SK-N-SH (cell line): ENCODE measurements at regions not wholly inside any gene's neighbourhood (a gene's known extent, or its start where the extent isn't known, plus 50 kb on each side); places are given as distances from the start of the nearest gene placed in this dataset.

Experiments used
- CTCF ChIA-PET: fragments of 300-600, 350-600 bp; formaldehyde crosslinking; extraction: SDS; loops from one replicate; lab custom pipeline; 2021; lab: Yijun Ruan, JAX
- POLR2A ChIA-PET: fragments of 350-600 bp; sonication (Branson Sonifier 250); formaldehyde crosslinking; extraction: SDS; loops from one replicate; lab custom pipeline; 2020; ENCODE audit warnings: antibody characterized with exemption, inconsistent platforms; lab: Yijun Ruan, JAX
- DNase-seq: peaks from one replicate; pipeline ENCODE4 v3.0.0; 2012
- H2AFZ ChIP-seq: fragments of 200-600 bp; sonication (generic); 2 replicates; pipeline ENCODE4 v1.8.1; 2016; ENCODE audit warnings: antibody characterized with exemption, mild to moderate bottlenecking, low read depth
- H3F3A ChIP-seq: fragments of 200-600 bp; sonication (generic); replicated peaks from 2 replicates; pipeline ENCODE3; 2016; ENCODE audit warnings: antibody characterized with exemption, mild to moderate bottlenecking; ENCODE audit not compliant: insufficient read depth
- H3K27ac ChIP-seq, 2 experiments: fragments of 200-500 bp in 1 of 2; fragments of 200-600 bp in 1 of 2; sonication (Bioruptor generic) in 1 of 2; sonication (generic), shearing (Covaris generic) in 1 of 2; 2 replicates each; pipeline versions ENCODE4 v1.5.1 to v1.6.1; 2014 to 2016; ENCODE audit warnings: low read depth in 2 of 2, inconsistent platforms in 1 of 2, low read length in 1 of 2, mild to moderate bottlenecking in 1 of 2, mixed read lengths in 1 of 2
- H3K27me3 ChIP-seq: fragments of 200-600 bp; sonication (generic), shearing (Covaris generic); 2 replicates; pipeline ENCODE4 v1.6.1; 2016; ENCODE audit warnings: mixed run types; ENCODE audit not compliant: insufficient read depth
- H3K36me3 ChIP-seq, 2 experiments: fragments of 200-500 bp in 1 of 2; fragments of 200-600 bp in 1 of 2; sonication (Bioruptor generic) in 1 of 2; sonication (generic) in 1 of 2; replicated peaks in 1 of 2; 2 replicates each; pipeline versions ENCODE3 to v1.5.1; 2014 to 2016; ENCODE audit warnings: low read length in 1 of 2, mild to moderate bottlenecking in 1 of 2; ENCODE audit not compliant: insufficient read depth in 2 of 2, control insufficient read depth in 1 of 2
- H3K4me1 ChIP-seq, 2 experiments: fragments of 200-500 bp in 1 of 2; fragments of 200-600 bp in 1 of 2; sonication (Bioruptor generic) in 1 of 2; sonication (generic), shearing (Covaris generic) in 1 of 2; 2 replicates each; pipeline versions ENCODE4 v1.5.1 to v1.6.1; 2014 to 2016; ENCODE audit warnings: low read depth in 1 of 2, low read length in 1 of 2, mixed run types in 1 of 2; ENCODE audit not compliant: insufficient read depth in 2 of 2, control insufficient read depth in 1 of 2
- H3K4me2 ChIP-seq: fragments of 200-600 bp; sonication (generic), shearing (Covaris generic); 2 replicates; pipeline ENCODE4 v1.6.1; 2017; ENCODE audit warnings: mixed run types
- H3K4me3 ChIP-seq, 2 experiments: fragments of 200-500 bp in 1 of 2; fragments of 200-600 bp in 1 of 2; sonication (Bioruptor generic) in 1 of 2; sonication (generic), shearing (Covaris generic) in 1 of 2; 2 replicates each; pipeline versions ENCODE4 v1.5.1 to v1.8.1; 2014 to 2016; ENCODE audit warnings: low read depth in 2 of 2, inconsistent platforms in 1 of 2, low read length in 1 of 2, mild to moderate bottlenecking in 1 of 2, mixed read lengths in 1 of 2, moderate library complexity in 1 of 2
- H3K79me2 ChIP-seq: fragments of 200-600 bp; sonication (generic); 2 replicates; pipeline ENCODE4 v1.8.1; 2017; ENCODE audit warnings: mild to moderate bottlenecking; ENCODE audit not compliant: insufficient read depth
- H3K9ac ChIP-seq: fragments of 200-600 bp; sonication (generic); 2 replicates; pipeline ENCODE4 v1.6.1; 2017; ENCODE audit warnings: mixed run types
- H3K9me2 ChIP-seq: fragments of 200-600 bp; sonication (generic); 2 replicates; pipeline ENCODE4 v1.6.1; 2017; ENCODE audit warnings: mixed run types
- H3K9me3 ChIP-seq: fragments of 200-600 bp; sonication (generic); 2 replicates; pipeline ENCODE4 v1.6.1; 2017; ENCODE audit warnings: mixed run types, mild to moderate bottlenecking, moderate library complexity
- H4K20me1 ChIP-seq: fragments of 200-600 bp; sonication (generic); 2 replicates; pipeline ENCODE4 v1.6.1; 2017; ENCODE audit warnings: mild to moderate bottlenecking, mixed run types; ENCODE audit not compliant: insufficient read depth
- ELF1 ChIP-seq: IDR thresholded peaks from 2 replicates; pipeline ENCODE4 v1.4.0; 2012
- FOXJ3 ChIP-seq: sonication (generic); formaldehyde crosslinking; IDR thresholded peaks from 2 replicates; pipeline ENCODE4 v1.5.1; 2020; ENCODE audit warnings: mild to moderate bottlenecking, missing genetic modification reagents
- GABPA ChIP-seq: IDR thresholded peaks from 2 replicates; pipeline ENCODE4 v1.4.0; 2012; ENCODE audit warnings: low read depth, mild to moderate bottlenecking
- GATA2 ChIP-seq: sonication (generic); formaldehyde crosslinking; IDR thresholded peaks from 2 replicates; pipeline ENCODE4 v1.5.0; 2020; ENCODE audit warnings: mild to moderate bottlenecking, missing genetic modification reagents
- JUND ChIP-seq: IDR thresholded peaks from 2 replicates; pipeline ENCODE4 v1.4.0; 2012
- MEF2A ChIP-seq: IDR thresholded peaks from 2 replicates; pipeline ENCODE4 v1.4.0; 2012; ENCODE audit warnings: low read depth, borderline replicate concordance
- MXI1 ChIP-seq: IDR thresholded peaks from 2 replicates; pipeline ENCODE4 v1.6.1; 2012; ENCODE audit warnings: mild to moderate bottlenecking, low read depth, low read length, improper control_type of control experiment
- NRF1 ChIP-seq: IDR thresholded peaks from 2 replicates; pipeline ENCODE4 v1.6.1; 2012; ENCODE audit warnings: low read depth, mild to moderate bottlenecking, low read length
- POLR2AphosphoS5 ChIP-seq: IDR thresholded peaks from 2 replicates; pipeline ENCODE4 v1.6.1; 2012; ENCODE audit warnings: low read depth, low read length
- RAD21 ChIP-seq: IDR thresholded peaks from 2 replicates; pipeline ENCODE4 v1.6.1; 2012; ENCODE audit warnings: mild to moderate bottlenecking, low read length
- RCOR1 ChIP-seq: fragments of 150-350 bp; IDR thresholded peaks from 2 replicates; pipeline ENCODE4 v1.6.1; 2017; ENCODE audit warnings: antibody characterized with exemption, low read length
- RFX5 ChIP-seq: IDR thresholded peaks from 2 replicates; pipeline ENCODE4 v1.6.1; 2012; ENCODE audit warnings: mild to moderate bottlenecking, improper control_type of control experiment, low read length
- RXRA ChIP-seq: IDR thresholded peaks from 2 replicates; pipeline ENCODE4 v1.4.0; 2012; ENCODE audit warnings: low read depth, mild to moderate bottlenecking, borderline replicate concordance
- SIN3A ChIP-seq: IDR thresholded peaks from 2 replicates; pipeline ENCODE4 v1.6.1; 2012; ENCODE audit warnings: low read depth, mild to moderate bottlenecking, low read length, moderate library complexity, borderline replicate concordance
- SMC3 ChIP-seq: IDR thresholded peaks from 2 replicates; pipeline ENCODE4 v1.6.1; 2012; ENCODE audit warnings: low read depth, low read length, improper control_type of control experiment
- YY1 ChIP-seq: IDR thresholded peaks from 2 replicates; pipeline ENCODE4 v1.4.0; 2012; ENCODE audit warnings: low read depth, mild to moderate bottlenecking
- WGBS: methylation state at CpG from one replicate; pipeline ENCODE4 v1.1.6; 2017; ENCODE audit warnings: low lambda C conversion rate; 5-methylcytosine and 5-hydroxymethylcytosine counted together
- TF ChIP-seq, protein P1 (sequence below): IDR thresholded peaks from 2 replicates; pipeline ENCODE4 v1.4.0; 2012; ENCODE audit warnings: low read depth
- TF ChIP-seq, protein P2 (sequence below): IDR thresholded peaks from 2 replicates; pipeline ENCODE4 v1.4.0; 2012; ENCODE audit warnings: low read depth, borderline replicate concordance
- TF ChIP-seq, protein P3 (sequence below): fragments of 150-350 bp; IDR thresholded peaks from 2 replicates; pipeline ENCODE4 v1.6.1; 2017; ENCODE audit warnings: antibody characterized with exemption, low read length, low read depth, borderline replicate concordance
- TF ChIP-seq, protein P4 (sequence below): IDR thresholded peaks from 2 replicates; pipeline ENCODE4 v1.4.0; 2012; ENCODE audit warnings: low read depth, borderline replicate concordance

DNA sequence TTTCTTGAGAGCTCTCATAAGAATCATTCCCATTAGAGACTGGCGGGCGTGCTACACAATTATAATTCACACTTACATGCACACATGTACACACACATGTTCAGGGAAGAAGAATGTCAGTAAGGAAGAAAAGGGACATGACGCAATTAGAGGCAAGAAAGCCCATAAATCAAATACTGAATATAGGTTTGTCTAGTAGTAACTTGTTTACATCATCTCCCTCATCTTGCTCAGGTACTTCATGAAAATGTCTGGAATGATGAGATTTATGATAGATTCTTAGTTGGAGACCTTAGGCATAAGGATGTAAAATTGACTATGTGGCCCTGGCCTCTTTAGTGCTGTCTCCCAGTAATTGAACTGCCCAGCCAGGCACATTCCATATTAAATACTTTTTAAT is 628.0 kb upstream of the PCDH20 start:
- Histone ChIP-seq H3F3A (no peaks in the 10 kb centered on the region), H3K27me3 (no peaks in the 10 kb centered on the region), H3K4me1 (no peaks in the 10 kb centered on the region), H3K9me3 (no peaks in the 10 kb centered on the region), H2AFZ (no peak overlapping the region), H3K9me2 (no peaks in the 10 kb centered on the region), H4K20me1 (no peaks in the 10 kb centered on the region), H3K27ac (no peak overlapping the region), H3K79me2 (no peaks in the 10 kb centered on the region), H3K9ac (no peak overlapping the region), H3K4me2 (no peak overlapping the region), H3K36me3 (no peaks in the 10 kb centered on the region), H3K4me3 (no peak overlapping the region)
- POLR2A ChIA-PET: no interaction called here
- CTCF ChIA-PET: no interaction called here
- TF ChIP-seq, protein P1, sequence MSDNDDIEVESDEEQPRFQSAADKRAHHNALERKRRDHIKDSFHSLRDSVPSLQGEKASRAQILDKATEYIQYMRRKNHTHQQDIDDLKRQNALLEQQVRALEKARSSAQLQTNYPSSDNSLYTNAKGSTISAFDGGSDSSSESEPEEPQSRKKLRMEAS: no peak
- TF ChIP-seq SIN3A (no peak), ELF1 (no peak), MXI1 (no peak), POLR2AphosphoS5 (no peak), RCOR1 (no peak), GATA2 (CRISPR knock-in tag) (no peak), FOXJ3 (no peak), MEF2A (no peak), YY1 (no peak), RFX5 (no peak), JUND (no peak), RAD21 (no peak), GABPA (no peak), SMC3 (no peak), NRF1 (no peak), RXRA (no peak)
- TF ChIP-seq, protein P2, sequence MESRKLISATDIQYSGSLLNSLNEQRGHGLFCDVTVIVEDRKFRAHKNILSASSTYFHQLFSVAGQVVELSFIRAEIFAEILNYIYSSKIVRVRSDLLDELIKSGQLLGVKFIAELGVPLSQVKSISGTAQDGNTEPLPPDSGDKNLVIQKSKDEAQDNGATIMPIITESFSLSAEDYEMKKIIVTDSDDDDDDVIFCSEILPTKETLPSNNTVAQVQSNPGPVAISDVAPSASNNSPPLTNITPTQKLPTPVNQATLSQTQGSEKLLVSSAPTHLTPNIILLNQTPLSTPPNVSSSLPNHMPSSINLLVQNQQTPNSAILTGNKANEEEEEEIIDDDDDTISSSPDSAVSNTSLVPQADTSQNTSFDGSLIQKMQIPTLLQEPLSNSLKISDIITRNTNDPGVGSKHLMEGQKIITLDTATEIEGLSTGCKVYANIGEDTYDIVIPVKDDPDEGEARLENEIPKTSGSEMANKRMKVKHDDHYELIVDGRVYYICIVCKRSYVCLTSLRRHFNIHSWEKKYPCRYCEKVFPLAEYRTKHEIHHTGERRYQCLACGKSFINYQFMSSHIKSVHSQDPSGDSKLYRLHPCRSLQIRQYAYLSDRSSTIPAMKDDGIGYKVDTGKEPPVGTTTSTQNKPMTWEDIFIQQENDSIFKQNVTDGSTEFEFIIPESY: no peak
- TF ChIP-seq, protein P3, sequence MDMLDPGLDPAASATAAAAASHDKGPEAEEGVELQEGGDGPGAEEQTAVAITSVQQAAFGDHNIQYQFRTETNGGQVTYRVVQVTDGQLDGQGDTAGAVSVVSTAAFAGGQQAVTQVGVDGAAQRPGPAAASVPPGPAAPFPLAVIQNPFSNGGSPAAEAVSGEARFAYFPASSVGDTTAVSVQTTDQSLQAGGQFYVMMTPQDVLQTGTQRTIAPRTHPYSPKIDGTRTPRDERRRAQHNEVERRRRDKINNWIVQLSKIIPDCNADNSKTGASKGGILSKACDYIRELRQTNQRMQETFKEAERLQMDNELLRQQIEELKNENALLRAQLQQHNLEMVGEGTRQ: no peak
- TF ChIP-seq, protein P4, sequence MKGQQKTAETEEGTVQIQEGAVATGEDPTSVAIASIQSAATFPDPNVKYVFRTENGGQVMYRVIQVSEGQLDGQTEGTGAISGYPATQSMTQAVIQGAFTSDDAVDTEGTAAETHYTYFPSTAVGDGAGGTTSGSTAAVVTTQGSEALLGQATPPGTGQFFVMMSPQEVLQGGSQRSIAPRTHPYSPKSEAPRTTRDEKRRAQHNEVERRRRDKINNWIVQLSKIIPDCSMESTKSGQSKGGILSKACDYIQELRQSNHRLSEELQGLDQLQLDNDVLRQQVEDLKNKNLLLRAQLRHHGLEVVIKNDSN: no peak
- DNase-seq: no peak
- 61% methylated on average over 3 of the region's 3 CpGs for WGBS
